IPS-15b (cell line): ENCODE measurements at regions not wholly inside any gene's neighbourhood (a gene's known extent, or its start where the extent isn't known, plus 50 kb on each side); places are given as distances from the start of the nearest gene placed in this dataset.
"Not testable (repeated sequence)": the region's sequence is repeated elsewhere in the genome, so short reads cannot be mapped to it uniquely, and the experiment has no call there.

Experiments used
- H3K27me3 ChIP-seq: one replicate; pipeline ENCODE4 v1.6.1; 2013; ENCODE audit warnings: low read length; ENCODE audit not compliant: control insufficient read depth, insufficient read depth
- H3K36me3 ChIP-seq: one replicate; pipeline ENCODE4 v1.6.1; 2013; ENCODE audit warnings: low read length; ENCODE audit not compliant: control insufficient read depth, insufficient read depth
- H3K4me1 ChIP-seq: one replicate; pipeline ENCODE4 v1.6.1; 2013; ENCODE audit warnings: mild to moderate bottlenecking, low read length; ENCODE audit not compliant: control insufficient read depth, insufficient read depth
- H3K4me3 ChIP-seq: one replicate; pipeline ENCODE4 v1.5.1; 2013; ENCODE audit warnings: low read depth, low read length
- H3K9ac ChIP-seq: one replicate; pipeline ENCODE4 v1.6.1; 2013; ENCODE audit warnings: low read depth, mild to moderate bottlenecking, low read length
- H3K9me3 ChIP-seq: one replicate; pipeline ENCODE4 v1.6.1; 2013; ENCODE audit warnings: mild to moderate bottlenecking, low read length; ENCODE audit not compliant: control insufficient read depth, insufficient read depth

GRCh38 chr9:6160579-6160978 lies 55.0 kb upstream of the IL33 start:
- Histone ChIP-seq H3K27me3 (no peaks in the 10 kb centered on the region), H3K9me3 (no peaks in the 10 kb centered on the region), H3K4me3 (no peak overlapping the region), H3K9ac (no peak overlapping the region), H3K36me3 (no peaks in the 10 kb centered on the region), H3K4me1 (no peaks in the 10 kb centered on the region)

- H3K27me3 ChIP-seq = no peaks in the 10 kb centered on the region
- H3K36me3 ChIP-seq = no peaks in the 10 kb centered on the region
- no peak overlapping the region for H3K9ac ChIP-seq
- no peak overlapping the region for H3K4me3 ChIP-seq
- no peaks in the 10 kb centered on the region for H3K4me1 ChIP-seq
- no peaks in the 10 kb centered on the region for H3K9me3 ChIP-seq
Observed at GRCh38 chr9:6153425-6153824, 62.2 kb upstream of the IL33 start.

- Histone ChIP-seq H3K36me3 (no peaks in the 10 kb centered on the region), H3K4me3 (no peak overlapping the region), H3K9me3 (no peaks in the 10 kb centered on the region), H3K27me3 (no peaks in the 10 kb centered on the region), H3K4me1 (no peaks in the 10 kb centered on the region), H3K9ac (no peak overlapping the region)
Observed at GRCh38 chr9:6152788-6153187, 62.8 kb upstream of the IL33 start.

- H3K4me1 ChIP-seq = no peaks in the 10 kb centered on the region
- H3K4me3 ChIP-seq = no peak overlapping the region
Observed at GRCh38 chr9:6150483-6150882, 65.1 kb upstream of the IL33 start.

GRCh38 chr9:6149315-6149714 lies 66.3 kb upstream of the IL33 start:
- Histone ChIP-seq H3K9me3 (no peaks in the 10 kb centered on the region), H3K4me3 (no peak overlapping the region), H3K9ac (no peak overlapping the region), H3K27me3 (no peaks in the 10 kb centered on the region), H3K36me3 (no peaks in the 10 kb centered on the region), H3K4me1 (no peaks in the 10 kb centered on the region)

More at GRCh38 chr9:6150483-6150882, 65.1 kb upstream of the IL33 start:
- Histone ChIP-seq H3K36me3 (no peaks in the 10 kb centered on the region), H3K9me3 (no peaks in the 10 kb centered on the region), H3K9ac (no peak overlapping the region), H3K27me3 (no peaks in the 10 kb centered on the region)

- Histone ChIP-seq H3K9me3 (no peaks in the 10 kb centered on the region), H3K9ac (no peak overlapping the region), H3K36me3 (no peaks in the 10 kb centered on the region), H3K4me3 (no peak overlapping the region), H3K27me3 (no peaks in the 10 kb centered on the region), H3K4me1 (no peaks in the 10 kb centered on the region)
Observed at GRCh38 chr9:6147846-6148245, 67.8 kb upstream of the IL33 start.

GRCh38 chr9:6144947-6145346 lies 70.7 kb upstream of the IL33 start:
- Histone ChIP-seq H3K27me3 (no peaks in the 10 kb centered on the region), H3K9ac (no peak overlapping the region), H3K36me3 (no peaks in the 10 kb centered on the region), H3K4me3 (no peak overlapping the region), H3K4me1 (no peaks in the 10 kb centered on the region), H3K9me3 (no peaks in the 10 kb centered on the region)

- Histone ChIP-seq H3K4me3 (no peak overlapping the region), H3K9me3 (no peaks in the 10 kb centered on the region), H3K27me3 (no peaks in the 10 kb centered on the region), H3K9ac (no peak overlapping the region), H3K36me3 (no peaks in the 10 kb centered on the region), H3K4me1 (no peaks in the 10 kb centered on the region)
Observed at GRCh38 chr9:6142799-6143454, 72.7 kb upstream of the IL33 start.

- H3K9me3 ChIP-seq, H3K9ac ChIP-seq, H3K36me3 ChIP-seq, H3K27me3 ChIP-seq, H3K4me1 ChIP-seq: not testable (repeated sequence)
- H3K4me3 ChIP-seq = peak overlapping the region; percentile 26
Observed at GRCh38 chr9:6135780-6136179, 79.8 kb upstream of the IL33 start.

- H3K27me3 ChIP-seq = no peaks in the 10 kb centered on the region
- no peaks in the 10 kb centered on the region for H3K4me1 ChIP-seq
- H3K9ac ChIP-seq = no peak overlapping the region
- no peaks in the 10 kb centered on the region for H3K36me3 ChIP-seq
- no peak overlapping the region for H3K4me3 ChIP-seq
- no peaks in the 10 kb centered on the region for H3K9me3 ChIP-seq
Observed at GRCh38 chr9:6134661-6135180, 80.9 kb upstream of the IL33 start.

GRCh38 chr9:6133346-6134063 lies 82.1 kb upstream of the IL33 start:
- H3K9ac ChIP-seq = no peak overlapping the region
- no peaks in the 10 kb centered on the region for H3K9me3 ChIP-seq
- H3K4me1 ChIP-seq = no peaks in the 10 kb centered on the region
- no peaks in the 10 kb centered on the region for H3K36me3 ChIP-seq
- no peak overlapping the region for H3K4me3 ChIP-seq
- no peaks in the 10 kb centered on the region for H3K27me3 ChIP-seq

GRCh38 chr9:6132650-6133049 lies 83.0 kb upstream of the IL33 start:
- H3K36me3 ChIP-seq = no peaks in the 10 kb centered on the region
- no peak overlapping the region for H3K4me3 ChIP-seq
- H3K27me3 ChIP-seq = no peaks in the 10 kb centered on the region
- no peaks in the 10 kb centered on the region for H3K9me3 ChIP-seq
- H3K9ac ChIP-seq = no peak overlapping the region
- no peaks in the 10 kb centered on the region for H3K4me1 ChIP-seq
